ENCODE measurements at regions not wholly inside any gene's neighbourhood (a gene's known extent, or its start where the extent isn't known, plus 50 kb on each side); places are given as distances from the start of the nearest gene placed in this dataset.

DNA sequence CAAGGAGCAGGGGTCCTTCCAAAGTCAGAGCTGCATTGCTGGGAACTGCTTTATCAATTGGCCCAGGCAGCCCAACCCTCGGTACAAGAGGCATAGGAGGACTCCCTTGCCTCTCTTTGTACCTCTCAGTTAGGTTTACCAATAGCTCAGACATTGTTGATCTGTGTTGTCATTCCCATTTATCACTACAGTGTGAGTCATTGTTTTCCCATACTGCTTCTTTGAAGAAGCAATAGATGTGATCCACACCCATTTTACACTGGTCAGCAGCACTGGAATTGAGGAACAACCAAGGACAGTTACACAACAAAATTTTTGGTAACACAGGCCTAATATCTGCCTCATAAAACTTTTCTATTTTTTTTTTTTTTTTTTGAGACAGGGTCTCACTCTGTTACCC, 307.2 kb downstream of the SNX13 start:
- TF ChIP-seq, protein P1, sequence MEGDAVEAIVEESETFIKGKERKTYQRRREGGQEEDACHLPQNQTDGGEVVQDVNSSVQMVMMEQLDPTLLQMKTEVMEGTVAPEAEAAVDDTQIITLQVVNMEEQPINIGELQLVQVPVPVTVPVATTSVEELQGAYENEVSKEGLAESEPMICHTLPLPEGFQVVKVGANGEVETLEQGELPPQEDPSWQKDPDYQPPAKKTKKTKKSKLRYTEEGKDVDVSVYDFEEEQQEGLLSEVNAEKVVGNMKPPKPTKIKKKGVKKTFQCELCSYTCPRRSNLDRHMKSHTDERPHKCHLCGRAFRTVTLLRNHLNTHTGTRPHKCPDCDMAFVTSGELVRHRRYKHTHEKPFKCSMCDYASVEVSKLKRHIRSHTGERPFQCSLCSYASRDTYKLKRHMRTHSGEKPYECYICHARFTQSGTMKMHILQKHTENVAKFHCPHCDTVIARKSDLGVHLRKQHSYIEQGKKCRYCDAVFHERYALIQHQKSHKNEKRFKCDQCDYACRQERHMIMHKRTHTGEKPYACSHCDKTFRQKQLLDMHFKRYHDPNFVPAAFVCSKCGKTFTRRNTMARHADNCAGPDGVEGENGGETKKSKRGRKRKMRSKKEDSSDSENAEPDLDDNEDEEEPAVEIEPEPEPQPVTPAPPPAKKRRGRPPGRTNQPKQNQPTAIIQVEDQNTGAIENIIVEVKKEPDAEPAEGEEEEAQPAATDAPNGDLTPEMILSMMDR (IDR thresholded peaks at IDR 0.05; ENCODE audit: extremely low read depth, insufficient read depth, missing control alignments) = no peak
- in situ Hi-C loops (cut with MboI; ENCODE audit: low pct_unique_long_range_greater_than_20kb, low sequenced_read_pairs, unreplicated experiment) = no loop called here
- no peak for DNase-seq (ENCODE audit: low spot score)

DNA sequence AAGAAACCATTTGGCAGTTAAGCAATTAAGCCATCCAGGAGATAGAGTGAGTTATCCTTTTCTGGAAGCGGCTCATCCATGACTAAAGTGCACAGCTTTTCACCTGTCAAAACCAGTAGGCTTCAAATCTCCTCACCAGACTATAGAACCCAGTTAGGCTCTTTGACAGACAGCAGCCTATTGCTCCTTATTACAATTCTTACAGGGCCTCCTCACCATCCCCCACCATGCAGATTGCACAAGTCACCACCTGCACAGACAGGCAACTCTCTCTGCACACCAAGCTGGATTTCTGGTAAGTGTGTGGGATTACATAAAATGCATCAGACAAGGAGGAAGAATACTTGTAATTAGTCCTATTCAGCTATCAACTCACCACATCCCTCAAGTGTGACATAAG, 301.6 kb downstream of the SNX13 start:
- in situ Hi-C loops (cut with MboI; ENCODE audit: low pct_unique_long_range_greater_than_20kb, low sequenced_read_pairs, unreplicated experiment) = no loop called here

DNA sequence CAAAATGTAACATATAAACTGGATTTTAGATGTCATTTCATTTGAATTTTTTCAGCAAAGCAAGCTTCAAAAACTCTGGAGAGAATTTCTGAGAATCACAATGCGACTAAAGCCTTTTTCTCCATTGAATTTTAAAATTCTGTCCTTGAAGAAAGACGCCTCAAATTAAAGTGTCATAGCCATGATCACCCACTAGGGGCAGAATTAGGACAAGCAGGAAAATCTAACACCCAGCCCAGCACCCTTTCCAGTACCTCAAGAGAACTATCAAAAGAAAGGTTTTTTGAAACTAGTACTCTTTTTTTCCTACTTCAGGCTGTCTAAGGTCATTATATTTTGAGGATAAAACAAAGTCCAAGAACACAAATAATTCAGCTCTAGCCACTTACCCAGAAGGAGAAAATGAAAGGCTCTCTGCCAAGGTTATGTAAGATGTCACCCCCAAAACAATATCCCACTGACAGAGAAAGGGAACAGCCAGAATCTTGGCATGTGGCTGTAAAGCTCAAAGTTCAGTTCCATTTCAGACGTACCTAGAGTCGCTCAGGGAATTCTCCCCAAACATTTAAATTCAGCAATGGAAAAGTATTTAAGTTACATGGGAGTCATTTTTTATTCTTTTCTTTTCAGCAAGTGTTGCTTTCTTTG, 299.4 kb downstream of the SNX13 start:
- TF ChIP-seq, protein P1 (IDR thresholded peaks at IDR 0.05; ENCODE audit: extremely low read depth, insufficient read depth, missing control alignments) = peak; percentile 63
- in situ Hi-C loops (cut with MboI; ENCODE audit: low pct_unique_long_range_greater_than_20kb, low sequenced_read_pairs, unreplicated experiment) = no loop called here
- peak; percentile 19 for DNase-seq (ENCODE audit: low spot score)

More for the DNA sequence above, 301.6 kb downstream of the SNX13 start:
- TF ChIP-seq, protein P1 (IDR thresholded peaks at IDR 0.05; ENCODE audit: extremely low read depth, insufficient read depth, missing control alignments) = no peak
- DNase-seq (ENCODE audit: low spot score) = no peak

DNA sequence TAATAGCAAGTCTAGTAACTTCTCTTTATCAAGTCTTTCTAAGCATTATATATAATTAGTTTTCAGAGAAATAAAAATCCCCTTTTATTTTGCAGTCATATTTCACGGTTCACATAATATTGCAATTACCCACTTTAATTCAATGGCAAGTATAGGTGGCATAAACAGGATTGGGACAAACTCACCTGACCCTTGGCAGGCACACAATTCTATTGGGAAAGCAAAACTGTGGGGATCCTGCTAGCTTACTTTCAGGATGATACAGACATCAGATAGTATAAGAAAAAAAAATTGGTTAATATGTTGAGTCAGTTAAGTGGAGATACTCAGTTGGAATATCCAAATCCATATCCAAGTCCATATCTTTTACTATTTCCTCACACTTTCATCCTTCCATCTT, 294.8 kb downstream of the SNX13 start:
- in situ Hi-C loops (cut with MboI; ENCODE audit: low pct_unique_long_range_greater_than_20kb, low sequenced_read_pairs, unreplicated experiment) = no loop called here
- no peak for DNase-seq (ENCODE audit: low spot score)
- TF ChIP-seq, protein P1 (IDR thresholded peaks at IDR 0.05; ENCODE audit: extremely low read depth, insufficient read depth, missing control alignments) = no peak

DNA sequence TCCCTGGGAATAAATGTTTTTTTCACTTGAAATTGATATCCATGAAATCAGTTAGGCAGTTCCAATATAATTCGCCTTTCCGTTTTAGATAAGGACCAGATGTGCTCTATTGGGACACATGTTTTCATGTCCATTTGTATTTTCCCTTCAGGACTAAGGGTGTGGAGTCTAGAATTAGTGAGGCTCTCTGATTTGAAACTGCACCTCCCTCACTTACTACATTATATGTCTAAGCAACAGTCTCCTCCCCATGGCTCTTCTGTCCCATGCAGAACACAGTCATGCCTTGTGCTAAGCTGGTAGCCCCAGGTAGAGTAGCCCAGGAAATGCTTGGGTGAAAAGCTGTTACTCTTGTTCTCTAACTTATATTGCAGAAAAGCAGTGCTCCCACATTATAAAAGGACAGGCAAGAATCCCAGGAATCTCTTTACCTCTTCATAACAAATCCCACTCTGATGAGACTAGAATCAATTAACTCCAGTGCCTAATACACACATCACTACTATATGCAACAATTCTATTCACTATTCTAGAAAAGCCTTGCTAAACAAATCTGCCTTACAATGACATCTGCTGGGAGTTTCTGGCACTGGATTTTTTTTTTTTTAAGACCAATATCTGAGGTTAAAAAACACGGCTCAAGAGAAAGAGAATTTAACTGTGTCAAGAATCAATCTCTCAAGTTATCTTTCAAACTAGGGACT, 293.9 kb downstream of the SNX13 start:
- no peak for DNase-seq (ENCODE audit: low spot score)
- TF ChIP-seq, protein P1 (IDR thresholded peaks at IDR 0.05; ENCODE audit: extremely low read depth, insufficient read depth, missing control alignments) = peak; percentile 24
- in situ Hi-C loops (cut with MboI; ENCODE audit: low pct_unique_long_range_greater_than_20kb, low sequenced_read_pairs, unreplicated experiment) = no loop called here

DNA sequence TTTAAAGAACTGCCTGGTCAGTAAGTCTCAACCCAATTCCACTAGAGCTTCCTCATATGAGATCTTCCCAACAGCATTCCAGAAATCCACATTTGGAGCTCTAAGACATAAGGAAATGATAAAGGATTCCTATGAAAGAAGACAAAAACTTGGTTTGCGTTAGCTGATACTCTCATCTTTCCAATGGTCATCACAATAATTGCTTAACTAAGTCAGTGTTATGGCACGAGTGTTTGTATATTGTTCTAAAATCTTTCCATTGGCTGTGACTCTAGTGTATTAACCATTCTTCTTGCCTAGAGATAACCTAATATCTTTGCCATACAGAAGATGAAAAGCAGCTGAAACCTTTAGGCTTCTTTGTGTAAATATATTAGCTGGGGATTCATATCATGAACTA, 289.0 kb downstream of the SNX13 start:
- in situ Hi-C loops (cut with MboI; ENCODE audit: low pct_unique_long_range_greater_than_20kb, low sequenced_read_pairs, unreplicated experiment) = loop anchor here (25.0 kb wide), 1 partner anchor 664 kb away; no protein-coding TSS in a partner anchor
- TF ChIP-seq, protein P1 (IDR thresholded peaks at IDR 0.05; ENCODE audit: extremely low read depth, insufficient read depth, missing control alignments) = no peak
- DNase-seq (ENCODE audit: low spot score) = no peak
